ENCODE measurements at regions not wholly inside any gene's neighbourhood (a gene's known extent, or its start where the extent isn't known, plus 50 kb on each side); places are given as distances from the start of the nearest gene placed in this dataset.

DNA sequence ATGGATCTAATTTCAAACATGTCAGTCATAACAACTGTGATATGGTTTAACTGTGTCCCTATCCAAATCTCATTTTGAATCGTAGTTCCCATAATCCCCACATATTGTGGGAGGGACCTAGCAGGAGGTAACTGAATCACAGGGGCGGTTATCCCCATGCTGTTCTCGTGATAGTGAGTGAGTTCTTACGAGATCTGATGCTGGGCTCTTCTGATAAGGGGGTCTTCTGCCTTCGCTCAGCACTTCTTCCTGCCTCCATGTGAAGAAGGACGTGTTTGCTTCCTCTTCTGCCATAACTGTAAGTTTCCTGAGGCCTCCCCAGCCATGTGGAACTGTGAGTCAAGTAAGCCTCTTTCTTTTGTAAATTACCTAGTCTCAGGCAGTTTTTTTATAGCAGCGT, 138.0 kb upstream of the PCGF5 start:
- H3K4me1 ChIP-seq = peaks cover 0 to 10% (median 6%) of the 10 kb centered on the region in 6 donors
- no peaks in the 10 kb centered on the region for H3K27me3 ChIP-seq (replicated peaks in 1 of 7)
- H3K36me3 ChIP-seq = no peaks in the 10 kb centered on the region
- H3K27ac ChIP-seq = no peak overlapping the region
- WGBS, 5 donors = 77 to 85% (median 83%) methylated on average over 7 of the region's 7 CpGs
- H3K4me3 ChIP-seq = no peak overlapping the region
- intact Hi-C loops (cut with DNase I; ENCODE audit: low total_unique reads) = no loop called here
- DNase-seq = no peak
- no peaks in the 10 kb centered on the region for H3K9me3 ChIP-seq
- TF ChIP-seq, protein P1, sequence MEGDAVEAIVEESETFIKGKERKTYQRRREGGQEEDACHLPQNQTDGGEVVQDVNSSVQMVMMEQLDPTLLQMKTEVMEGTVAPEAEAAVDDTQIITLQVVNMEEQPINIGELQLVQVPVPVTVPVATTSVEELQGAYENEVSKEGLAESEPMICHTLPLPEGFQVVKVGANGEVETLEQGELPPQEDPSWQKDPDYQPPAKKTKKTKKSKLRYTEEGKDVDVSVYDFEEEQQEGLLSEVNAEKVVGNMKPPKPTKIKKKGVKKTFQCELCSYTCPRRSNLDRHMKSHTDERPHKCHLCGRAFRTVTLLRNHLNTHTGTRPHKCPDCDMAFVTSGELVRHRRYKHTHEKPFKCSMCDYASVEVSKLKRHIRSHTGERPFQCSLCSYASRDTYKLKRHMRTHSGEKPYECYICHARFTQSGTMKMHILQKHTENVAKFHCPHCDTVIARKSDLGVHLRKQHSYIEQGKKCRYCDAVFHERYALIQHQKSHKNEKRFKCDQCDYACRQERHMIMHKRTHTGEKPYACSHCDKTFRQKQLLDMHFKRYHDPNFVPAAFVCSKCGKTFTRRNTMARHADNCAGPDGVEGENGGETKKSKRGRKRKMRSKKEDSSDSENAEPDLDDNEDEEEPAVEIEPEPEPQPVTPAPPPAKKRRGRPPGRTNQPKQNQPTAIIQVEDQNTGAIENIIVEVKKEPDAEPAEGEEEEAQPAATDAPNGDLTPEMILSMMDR (IDR thresholded peaks at IDR 0.05 in 8 of 11, conservative IDR thresholded peaks at IDR 0.05 in 3 of 11) = no peak
- TF ChIP-seq POLR2A (IDR thresholded peaks at IDR 0.05) = no peak
- no peak for TF ChIP-seq POLR2AphosphoS5 (IDR thresholded peaks at IDR 0.05)

DNA sequence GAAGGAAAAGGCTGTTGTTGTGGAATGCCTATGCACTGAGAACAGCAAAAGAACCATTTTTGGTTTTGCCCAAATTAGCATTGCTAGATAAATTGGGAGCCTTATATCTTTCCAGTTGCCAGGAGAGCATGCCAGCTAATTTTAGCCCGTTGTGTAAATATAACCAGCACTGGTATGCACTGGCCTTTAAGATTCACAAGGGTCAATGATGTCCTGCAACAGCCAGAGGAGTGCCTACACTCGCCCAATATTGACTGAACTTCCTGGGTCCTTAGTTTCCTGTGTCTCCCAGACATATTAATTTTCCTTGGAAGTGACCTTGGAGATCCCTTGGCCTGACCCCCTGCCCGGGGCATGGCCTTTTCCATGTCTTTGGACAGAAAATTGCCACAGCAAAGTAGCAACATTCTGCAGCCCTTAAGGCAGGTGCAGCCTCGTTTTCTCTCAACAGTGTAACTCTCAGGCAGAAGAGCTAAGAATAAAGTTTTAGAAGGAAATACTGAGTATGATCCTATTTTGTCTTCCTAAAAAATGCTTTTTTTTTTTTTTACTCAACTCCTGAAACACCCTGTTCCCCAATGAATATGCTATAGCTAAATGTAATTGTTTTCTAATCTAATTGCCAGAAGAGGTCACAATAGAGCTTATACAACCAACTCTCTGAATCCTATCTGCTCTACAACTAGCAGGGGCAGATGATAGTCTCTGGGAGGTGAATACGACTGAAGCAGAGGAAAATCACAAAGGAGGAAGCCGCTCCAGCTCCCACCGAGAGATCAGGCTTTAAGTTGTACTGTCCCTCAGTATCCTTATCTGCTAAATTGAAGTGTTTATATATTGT, 131.9 kb upstream of the PCGF5 start:
- Histone ChIP-seq H3K4me3 (no peak overlapping the region), H3K27ac (no peak overlapping the region), H3K4me1 (no peaks in the 10 kb centered on the region), H3K9me3 (peaks cover 0 to 10% (median 6%) of the 10 kb centered on the region in 8 donors), H3K36me3 (no peaks in the 10 kb centered on the region), H3K27me3 (replicated peaks in 1 of 7) (no peaks in the 10 kb centered on the region)
- 45 to 67% (median 59%) methylated on average over 7 of the region's 7 CpGs for WGBS, 5 donors
- DNase-seq = no peak
- intact Hi-C loops (cut with DNase I; ENCODE audit: low total_unique reads) = loop anchor here (5.0 kb wide), 1 partner anchor 164 kb away; no protein-coding TSS in a partner anchor
- TF ChIP-seq, protein P1 (IDR thresholded peaks at IDR 0.05 in 8 of 11, conservative IDR thresholded peaks at IDR 0.05 in 3 of 11) = peak in 5 of 11 experiments; percentile 19 to 34 (median 20)
- TF ChIP-seq POLR2AphosphoS5 (IDR thresholded peaks at IDR 0.05) = no peak

DNA sequence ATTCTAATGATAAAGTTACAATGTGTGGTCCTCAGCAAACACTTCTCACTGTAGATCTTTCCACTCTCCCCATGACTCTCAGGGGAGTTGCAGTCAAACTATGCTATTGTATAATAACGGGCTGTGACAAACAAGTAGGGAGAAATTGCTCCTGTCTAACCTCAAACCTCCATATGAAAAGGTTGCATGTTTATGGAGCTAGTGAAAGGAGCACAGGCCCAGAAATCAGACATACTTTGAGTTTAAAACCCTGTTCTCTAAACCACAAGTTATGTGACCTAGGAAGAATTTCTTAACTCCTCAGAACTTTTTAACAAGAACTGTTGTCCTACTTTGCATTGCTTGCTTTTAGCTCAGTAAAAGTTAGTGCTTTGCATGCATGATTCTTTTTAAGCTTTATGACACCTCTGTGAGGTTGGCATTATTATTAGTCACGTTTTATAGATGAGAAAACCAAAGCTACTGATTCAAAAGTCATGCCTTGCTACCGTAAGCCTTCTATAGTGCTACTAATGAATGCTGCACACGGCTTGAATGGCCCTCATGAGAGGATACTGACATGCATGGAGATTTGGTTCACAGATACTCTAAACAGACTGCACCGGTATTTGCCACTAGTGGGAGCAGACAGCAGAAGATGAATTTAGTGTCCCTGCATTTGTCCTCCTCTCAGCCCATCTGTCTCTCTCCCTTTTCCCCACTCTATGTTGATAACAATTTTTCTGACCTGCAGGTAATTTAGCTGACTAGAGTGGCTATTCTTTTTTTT, 129.5 kb upstream of the PCGF5 start:
- H3K36me3 ChIP-seq = no peaks in the 10 kb centered on the region
- H3K27me3 ChIP-seq (replicated peaks in 1 of 7) = no peaks in the 10 kb centered on the region
- TF ChIP-seq POLR2A (IDR thresholded peaks at IDR 0.05) (no peak), POLR2AphosphoS5 (IDR thresholded peaks at IDR 0.05) (no peak)
- TF ChIP-seq, protein P1 (IDR thresholded peaks at IDR 0.05 in 8 of 11, conservative IDR thresholded peaks at IDR 0.05 in 3 of 11) = no peak
- H3K27ac ChIP-seq = no peak overlapping the region
- WGBS, 5 donors = 51 to 75% (median 70%) methylated on average over 5 of the region's 5 CpGs
- intact Hi-C loops (cut with DNase I; ENCODE audit: low total_unique reads) = no loop called here
- no peak for DNase-seq
- no peaks in the 10 kb centered on the region for H3K4me1 ChIP-seq
- peaks cover 0 to 20% (median 13%) of the 10 kb centered on the region in 8 donors for H3K9me3 ChIP-seq
- H3K4me3 ChIP-seq = no peak overlapping the region

DNA sequence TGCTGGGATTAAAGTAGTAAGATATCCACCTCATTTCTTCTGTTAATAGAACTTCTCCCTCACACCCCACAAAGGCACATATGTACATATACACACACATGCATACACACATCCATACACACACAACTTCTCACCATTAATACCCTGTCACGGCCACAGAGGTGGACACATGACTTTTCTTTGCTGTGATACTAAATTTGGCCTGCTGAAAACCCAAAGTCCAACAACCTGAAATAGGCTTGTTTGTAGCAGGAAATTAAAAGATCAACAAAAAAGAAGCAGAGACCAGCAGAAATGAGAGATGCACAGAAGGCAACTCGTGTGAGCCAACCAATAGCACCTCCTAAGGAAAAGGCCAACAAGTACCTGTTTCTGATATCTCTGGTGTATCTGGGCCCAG, 128.7 kb upstream of the PCGF5 start:
- no peak overlapping the region for H3K4me3 ChIP-seq
- peaks cover 0 to 23% (median 13%) of the 10 kb centered on the region in 8 donors for H3K9me3 ChIP-seq
- H3K4me1 ChIP-seq = no peaks in the 10 kb centered on the region
- DNase-seq = no peak
- H3K27me3 ChIP-seq (replicated peaks in 1 of 7) = no peaks in the 10 kb centered on the region
- intact Hi-C loops (cut with DNase I; ENCODE audit: low total_unique reads) = no loop called here
- 88 to 100% (median 89%) methylated on average over 2 of the region's 2 CpGs for WGBS, 5 donors
- H3K36me3 ChIP-seq = no peaks in the 10 kb centered on the region
- TF ChIP-seq POLR2AphosphoS5 (IDR thresholded peaks at IDR 0.05) = no peak
- TF ChIP-seq POLR2A (IDR thresholded peaks at IDR 0.05) = no peak
- TF ChIP-seq, protein P1 (IDR thresholded peaks at IDR 0.05 in 8 of 11, conservative IDR thresholded peaks at IDR 0.05 in 3 of 11) = no peak
- no peak overlapping the region for H3K27ac ChIP-seq
